PC-3 (cell line): ENCODE measurements at regions not wholly inside any gene's neighbourhood (a gene's known extent, or its start where the extent isn't known, plus 50 kb on each side); places are given as distances from the start of the nearest gene placed in this dataset.

Experiments used
- CTCF ChIP-seq: fragments of 300-600 bp; sonication (generic); conservative IDR thresholded peaks from 2 replicates; pipeline ENCODE4 v1.5.1; 2017; ENCODE audit warnings: antibody characterized with exemption, low read depth, mild to moderate bottlenecking, low read length
- EZH2phosphoT487 ChIP-seq: fragments of 300-600 bp; sonication (generic); IDR thresholded peaks from 2 replicates; pipeline ENCODE4 v1.6.1; 2018; ENCODE audit warnings: mild to moderate bottlenecking, antibody characterized with exemption, low read length, borderline replicate concordance

GRCh38 chr10:105398202-105398601 is 757.1 kb downstream of the SORCS3 start:
- TF ChIP-seq CTCF (no peak), EZH2phosphoT487 (no peak)
